ENCODE measurements at regions not wholly inside any gene's neighbourhood (a gene's known extent, or its start where the extent isn't known, plus 50 kb on each side); places are given as distances from the start of the nearest gene placed in this dataset.
A peak's percentile ranks its signal among the peaks of the same experiment; 100 is the strongest.

- 35 to 38% methylated on average over 15 of the region's 15 CpGs for whole genome bisulfite sequencing, 2 donors
- intact Hi-C loops (cut with DNase I; ENCODE audit: low total_unique reads) = loop anchor here (5.0 kb wide), 1 partner anchor 135 kb away; no protein-coding TSS in a partner anchor
- no peaks in the 10 kb centered on the region for H3K27me3 ChIP-seq
Observed at GRCh38 chr1:55277377-55278130, 62.4 kb upstream of the USP24 start.

DNA sequence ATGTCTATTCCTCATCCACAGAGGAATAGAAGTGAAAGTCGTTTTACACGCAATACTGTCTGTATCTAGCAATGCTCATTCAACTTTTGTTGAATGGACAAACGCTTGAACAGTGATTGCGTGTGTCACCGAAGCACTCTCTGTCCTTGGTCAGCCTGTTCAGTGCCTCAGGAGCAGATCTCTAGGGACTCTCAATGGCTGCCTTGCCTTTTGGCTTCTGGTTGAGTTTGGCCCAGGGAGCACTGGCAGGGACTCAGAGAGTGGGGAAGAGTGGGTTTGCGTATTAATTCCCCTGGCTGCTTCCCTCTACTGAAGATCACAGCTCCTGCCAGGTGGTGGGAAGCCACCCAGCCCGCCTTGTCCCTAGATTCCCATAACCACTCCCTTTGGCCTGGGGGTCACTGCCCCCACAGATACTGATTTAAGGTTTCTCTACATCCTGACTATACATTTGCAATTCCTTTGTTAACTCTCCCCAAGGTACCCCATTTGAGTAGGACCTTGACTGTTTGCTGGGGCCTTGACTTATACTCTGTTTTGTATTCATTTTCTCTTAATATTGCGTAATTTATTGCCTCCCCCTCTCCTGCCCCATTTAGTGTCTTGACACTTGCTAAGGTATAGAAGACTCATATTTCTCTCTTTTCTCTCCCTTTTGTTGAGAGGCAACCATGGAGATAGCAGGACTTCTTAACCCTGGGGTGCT is 61.7 kb upstream of the USP24 start:
- DNase-seq = no peak
- H3K27me3 ChIP-seq = no peaks in the 10 kb centered on the region
- H3K36me3 ChIP-seq (ENCODE audit: low read depth, missing control alignments) = no peaks in the 10 kb centered on the region
- WGBS, 2 donors = 44 to 66% methylated on average over 8 of the region's 8 CpGs
- no peaks in the 10 kb centered on the region for H3K4me1 ChIP-seq
- TF ChIP-seq, protein P1, sequence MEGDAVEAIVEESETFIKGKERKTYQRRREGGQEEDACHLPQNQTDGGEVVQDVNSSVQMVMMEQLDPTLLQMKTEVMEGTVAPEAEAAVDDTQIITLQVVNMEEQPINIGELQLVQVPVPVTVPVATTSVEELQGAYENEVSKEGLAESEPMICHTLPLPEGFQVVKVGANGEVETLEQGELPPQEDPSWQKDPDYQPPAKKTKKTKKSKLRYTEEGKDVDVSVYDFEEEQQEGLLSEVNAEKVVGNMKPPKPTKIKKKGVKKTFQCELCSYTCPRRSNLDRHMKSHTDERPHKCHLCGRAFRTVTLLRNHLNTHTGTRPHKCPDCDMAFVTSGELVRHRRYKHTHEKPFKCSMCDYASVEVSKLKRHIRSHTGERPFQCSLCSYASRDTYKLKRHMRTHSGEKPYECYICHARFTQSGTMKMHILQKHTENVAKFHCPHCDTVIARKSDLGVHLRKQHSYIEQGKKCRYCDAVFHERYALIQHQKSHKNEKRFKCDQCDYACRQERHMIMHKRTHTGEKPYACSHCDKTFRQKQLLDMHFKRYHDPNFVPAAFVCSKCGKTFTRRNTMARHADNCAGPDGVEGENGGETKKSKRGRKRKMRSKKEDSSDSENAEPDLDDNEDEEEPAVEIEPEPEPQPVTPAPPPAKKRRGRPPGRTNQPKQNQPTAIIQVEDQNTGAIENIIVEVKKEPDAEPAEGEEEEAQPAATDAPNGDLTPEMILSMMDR (IDR thresholded peaks at IDR 0.05) = no peak
- TF ChIP-seq POLR2A (IDR thresholded peaks at IDR 0.05) = no peak
- H3K27ac ChIP-seq = peak overlapping the region in 1 of 2 donors; percentile 71
- no peak overlapping the region for H3K4me3 ChIP-seq
- intact Hi-C loops (cut with DNase I; ENCODE audit: low total_unique reads) = loop anchor here (5.0 kb wide), 1 partner anchor 135 kb away; no protein-coding TSS in a partner anchor
- H3K9me3 ChIP-seq = no peaks in the 10 kb centered on the region

More at GRCh38 chr1:55277377-55278130, 62.4 kb upstream of the USP24 start:
- TF ChIP-seq POLR2A (IDR thresholded peaks at IDR 0.05) = no peak
- TF ChIP-seq, protein P1 (IDR thresholded peaks at IDR 0.05) = peak; percentile 67 to 89 (median 76)
- H3K27ac ChIP-seq = peak overlapping the region in 1 of 2 donors; percentile 71
- H3K4me3 ChIP-seq = no peak overlapping the region
- peak; percentile 86 for DNase-seq
- no peaks in the 10 kb centered on the region for H3K36me3 ChIP-seq (ENCODE audit: low read depth, missing control alignments)
- H3K9me3 ChIP-seq = no peaks in the 10 kb centered on the region
- H3K4me1 ChIP-seq = no peaks in the 10 kb centered on the region

DNA sequence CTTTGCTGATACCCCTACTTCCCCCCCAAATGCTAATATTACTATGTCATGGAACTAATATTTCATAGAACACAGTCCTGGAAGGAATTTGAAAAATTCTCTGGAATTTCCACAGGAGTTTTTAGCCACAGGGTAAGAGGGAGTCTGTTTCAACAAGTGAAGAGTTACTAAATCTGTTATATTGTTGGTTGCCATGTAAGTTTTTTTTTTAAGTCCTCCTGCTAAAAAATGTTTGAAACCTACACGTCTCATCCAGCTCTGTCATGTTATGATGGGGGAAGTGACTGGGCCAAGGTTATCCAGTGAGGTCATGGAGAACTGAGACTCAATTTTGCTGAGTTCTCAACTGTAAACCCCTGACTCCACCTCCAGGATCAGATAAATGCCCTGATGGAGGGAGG is 60.8 kb upstream of the USP24 start:
- 32 to 39% methylated on average over 1 of the region's 1 CpG for WGBS, 2 donors
- intact Hi-C loops (cut with DNase I; ENCODE audit: low total_unique reads) = loop anchor here (5.0 kb wide), 1 partner anchor 134 kb away; no protein-coding TSS in a partner anchor
- H3K36me3 ChIP-seq (ENCODE audit: low read depth, missing control alignments) = no peaks in the 10 kb centered on the region
- DNase-seq = no peak
- TF ChIP-seq, protein P1 (IDR thresholded peaks at IDR 0.05) = no peak
- no peaks in the 10 kb centered on the region for H3K4me1 ChIP-seq
- H3K27ac ChIP-seq = peak overlapping the region in 1 of 2 donors; percentile 36
- no peaks in the 10 kb centered on the region for H3K27me3 ChIP-seq
- no peak overlapping the region for H3K4me3 ChIP-seq
- H3K9me3 ChIP-seq = no peaks in the 10 kb centered on the region

DNA sequence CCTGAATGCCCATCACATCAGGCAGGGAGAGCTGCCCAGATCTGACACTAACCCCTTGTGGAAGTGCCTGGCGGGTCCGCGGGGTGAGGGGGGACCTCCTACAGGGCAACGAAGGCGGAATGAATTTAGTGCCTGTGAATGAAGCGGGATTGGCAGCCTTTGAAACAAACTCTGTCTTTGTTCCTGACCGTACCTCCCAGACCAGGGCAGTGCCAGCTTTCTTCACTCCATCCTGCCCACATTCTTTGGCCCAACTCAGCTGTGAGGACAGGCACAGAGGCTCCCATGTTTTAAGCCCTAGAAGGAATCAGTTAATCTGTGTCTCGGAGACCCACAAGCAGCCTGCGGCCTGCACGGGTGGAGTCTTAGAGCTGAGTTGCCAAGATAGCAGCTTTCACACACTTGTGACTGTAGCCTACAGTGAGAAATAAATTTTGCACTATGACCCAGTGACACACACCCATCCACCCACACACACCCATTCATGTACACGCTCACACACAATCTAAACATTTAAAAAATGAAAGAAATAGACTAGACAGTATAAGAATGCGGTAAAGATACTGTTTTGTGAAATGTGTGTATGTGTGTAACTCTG is 60.1 kb upstream of the USP24 start:
- Histone ChIP-seq H3K27me3 (no peaks in the 10 kb centered on the region), H3K9me3 (no peaks in the 10 kb centered on the region), H3K27ac (no peak overlapping the region), H3K4me3 (no peak overlapping the region), H3K4me1 (no peaks in the 10 kb centered on the region), H3K36me3 (ENCODE audit: low read depth, missing control alignments) (no peaks in the 10 kb centered on the region)
- no peak for TF ChIP-seq POLR2A (IDR thresholded peaks at IDR 0.05)
- TF ChIP-seq, protein P1 (IDR thresholded peaks at IDR 0.05) = no peak
- no peak for DNase-seq
- WGBS, 2 donors = 55 to 82% methylated on average over 12 of the region's 12 CpGs
- intact Hi-C loops (cut with DNase I; ENCODE audit: low total_unique reads) = loop anchor here (5.0 kb wide), 1 partner anchor 133 kb away; no protein-coding TSS in a partner anchor

Data from testis (tissue), 2 donors.